OCI-LY1 (cell line): ENCODE measurements at regions not wholly inside any gene's neighbourhood (a gene's known extent, or its start where the extent isn't known, plus 50 kb on each side); places are given as distances from the start of the nearest gene placed in this dataset.

Experiments used
- H2AFZ ChIP-seq: fragments of 200-600 bp; sonication (generic), shearing (Covaris generic); 2 replicates; pipeline ENCODE4 v1.6.0; 2014; ENCODE audit warnings: antibody characterized with exemption, mild to moderate bottlenecking, low read length
- H3F3A ChIP-seq: fragments of 200-600 bp; sonication (generic), shearing (Covaris generic); 2 replicates; pipeline ENCODE4 v1.6.0; 2014; ENCODE audit warnings: mild to moderate bottlenecking, antibody characterized with exemption, low read length, moderate library complexity; ENCODE audit not compliant: insufficient read depth
- H3K27ac ChIP-seq: fragments of 200-600 bp; sonication (generic); 2 replicates; pipeline ENCODE4 v1.5.1; 2014; ENCODE audit warnings: low read length, mixed run types, mild to moderate bottlenecking, low read depth; ENCODE audit not compliant: poor library complexity, severe bottlenecking
- H3K27me3 ChIP-seq: fragments of 200-600 bp; sonication (generic); 2 replicates; pipeline ENCODE4 v1.6.0; 2014; ENCODE audit warnings: antibody characterized with exemption, mild to moderate bottlenecking, low read length, moderate library complexity; ENCODE audit not compliant: insufficient read depth
- H3K36me3 ChIP-seq: fragments of 200-600 bp; sonication (generic); 2 replicates; pipeline ENCODE4 v1.6.1; 2014; ENCODE audit warnings: mild to moderate bottlenecking, antibody characterized with exemption, low read length, moderate library complexity, mixed read lengths; ENCODE audit not compliant: insufficient read depth
- H3K4me1 ChIP-seq: fragments of 200-600 bp; sonication (generic); 2 replicates; pipeline ENCODE4 v1.5.1; 2014; ENCODE audit warnings: mild to moderate bottlenecking, low read length, moderate library complexity; ENCODE audit not compliant: insufficient read depth, severe bottlenecking
- H3K4me2 ChIP-seq: fragments of 200-600 bp; sonication (generic), shearing (Covaris generic); 2 replicates; pipeline ENCODE4 v1.6.1; 2014; ENCODE audit warnings: low read length
- H3K4me3 ChIP-seq: fragments of 200-600 bp; sonication (generic); 2 replicates; pipeline ENCODE4 v1.5.1; 2014; ENCODE audit warnings: low read length, low read depth, mild to moderate bottlenecking, mixed read lengths; ENCODE audit not compliant: poor library complexity, severe bottlenecking
- H3K79me2 ChIP-seq: fragments of 200-600 bp; shearing (Covaris generic); 2 replicates; pipeline ENCODE4 v1.6.1; 2016; ENCODE audit warnings: mixed run types, low read length, mixed read lengths; ENCODE audit not compliant: insufficient read depth
- H3K9ac ChIP-seq: fragments of 200-600 bp; sonication (generic), shearing (Covaris generic); 2 replicates; pipeline ENCODE4 v1.6.1; 2014; ENCODE audit warnings: mild to moderate bottlenecking, low read length, mixed read lengths
- H3K9me2 ChIP-seq: fragments of 200-600 bp; sonication (generic), shearing (Covaris generic); 2 replicates; pipeline ENCODE4 v1.6.1; 2014; ENCODE audit warnings: low read depth, mild to moderate bottlenecking, low read length, mixed read lengths
- H3K9me3 ChIP-seq: fragments of 200-600 bp; shearing (Covaris generic); 2 replicates; pipeline ENCODE4 v1.6.1; 2014; ENCODE audit warnings: low read length, mixed read lengths
- H4K20me1 ChIP-seq: fragments of 200-600 bp; sonication (generic), shearing (Covaris generic); 2 replicates; pipeline ENCODE4 v1.6.0; 2016; ENCODE audit warnings: mild to moderate bottlenecking, low read length; ENCODE audit not compliant: insufficient read depth
- CTCF ChIP-seq: fragments of 200-600 bp; sonication (generic), shearing (Covaris generic); IDR thresholded peaks from 2 replicates; pipeline ENCODE4 v1.5.1; 2017; ENCODE audit warnings: mild to moderate bottlenecking, antibody characterized with exemption, low read length, moderate library complexity, mixed read lengths
- EZH2 ChIP-seq: fragments of 200-600 bp; sonication (generic), shearing (Covaris generic); IDR thresholded peaks from 2 replicates; pipeline ENCODE4 v1.8.0; 2017; ENCODE audit warnings: borderline replicate concordance, mixed run types, mild to moderate bottlenecking, antibody characterized with exemption, low read length, moderate library complexity, mixed read lengths

- no peaks in the 10 kb centered on the region for H3K27me3 ChIP-seq
- no peak overlapping the region for H3K27ac ChIP-seq
- no peak overlapping the region for H3K4me2 ChIP-seq
- no peaks in the 10 kb centered on the region for H3F3A ChIP-seq
- H3K9me3 ChIP-seq: no peaks in the 10 kb centered on the region
- H3K9me2 ChIP-seq: no peaks in the 10 kb centered on the region
- no peaks in the 10 kb centered on the region for H4K20me1 ChIP-seq
- no peaks in the 10 kb centered on the region for H3K36me3 ChIP-seq
- H3K4me1 ChIP-seq: peaks cover 5% of the 10 kb centered on the region
- H3K79me2 ChIP-seq: no peaks in the 10 kb centered on the region
- no peak overlapping the region for H3K4me3 ChIP-seq
- no peak for TF ChIP-seq CTCF
- TF ChIP-seq EZH2: no peak
- no peak overlapping the region for H3K9ac ChIP-seq
- H2AFZ ChIP-seq: no peak overlapping the region
Measured at GRCh38 chr16:11408216-11408615, 63.0 kb downstream of the RMI2 start.

GRCh38 chr16:11409398-11409797, 64.1 kb downstream of the RMI2 start:
- Histone ChIP-seq H3K79me2 (no peaks in the 10 kb centered on the region), H3K9ac (no peak overlapping the region), H3K4me2 (no peak overlapping the region), H3K4me3 (no peak overlapping the region), H3K27ac (no peak overlapping the region), H2AFZ (no peak overlapping the region), H4K20me1 (no peaks in the 10 kb centered on the region), H3K27me3 (no peaks in the 10 kb centered on the region), H3K4me1 (peaks cover 5% of the 10 kb centered on the region), H3K36me3 (no peaks in the 10 kb centered on the region), H3F3A (no peaks in the 10 kb centered on the region), H3K9me2 (no peaks in the 10 kb centered on the region), H3K9me3 (no peaks in the 10 kb centered on the region)
- TF ChIP-seq EZH2 (no peak), CTCF (no peak)

GRCh38 chr16:11410376-11411058, 65.3 kb downstream of the RMI2 start:
- no peak overlapping the region for H3K27ac ChIP-seq
- H3K9me3 ChIP-seq: no peaks in the 10 kb centered on the region
- H3K4me2 ChIP-seq: no peak overlapping the region
- H3K79me2 ChIP-seq: no peaks in the 10 kb centered on the region
- no peak overlapping the region for H3K4me3 ChIP-seq
- TF ChIP-seq CTCF (no peak), EZH2 (no peak)
- no peak overlapping the region for H2AFZ ChIP-seq
- no peaks in the 10 kb centered on the region for H3K27me3 ChIP-seq
- H3K36me3 ChIP-seq: no peaks in the 10 kb centered on the region
- no peak overlapping the region for H3K9ac ChIP-seq
- no peaks in the 10 kb centered on the region for H3K9me2 ChIP-seq
- no peaks in the 10 kb centered on the region for H4K20me1 ChIP-seq
- no peaks in the 10 kb centered on the region for H3F3A ChIP-seq
- H3K4me1 ChIP-seq: peaks cover 5% of the 10 kb centered on the region
